ENCODE measurements at regions not wholly inside any gene's neighbourhood (a gene's known extent, or its start where the extent isn't known, plus 50 kb on each side); places are given as distances from the start of the nearest gene placed in this dataset.

- H3K9me3 ChIP-seq: no peaks in the 10 kb centered on the region
- no peak overlapping the region for H3K27ac ChIP-seq
- DNase-seq (ENCODE audit: low spot score): no peak
- H3K27me3 ChIP-seq (replicated peaks; ENCODE audit: insufficient read depth): no peaks in the 10 kb centered on the region
- H3K4me1 ChIP-seq (replicated peaks): no peaks in the 10 kb centered on the region
- intact Hi-C loops (cut with DNase I): no loop called here
- no peak overlapping the region for H3K4me3 ChIP-seq
- no peak for TF ChIP-seq POLR2AphosphoS5 (IDR thresholded peaks at IDR 0.05)
- TF ChIP-seq POLR2A (IDR thresholded peaks at IDR 0.05): no peak
- TF ChIP-seq, protein P1, sequence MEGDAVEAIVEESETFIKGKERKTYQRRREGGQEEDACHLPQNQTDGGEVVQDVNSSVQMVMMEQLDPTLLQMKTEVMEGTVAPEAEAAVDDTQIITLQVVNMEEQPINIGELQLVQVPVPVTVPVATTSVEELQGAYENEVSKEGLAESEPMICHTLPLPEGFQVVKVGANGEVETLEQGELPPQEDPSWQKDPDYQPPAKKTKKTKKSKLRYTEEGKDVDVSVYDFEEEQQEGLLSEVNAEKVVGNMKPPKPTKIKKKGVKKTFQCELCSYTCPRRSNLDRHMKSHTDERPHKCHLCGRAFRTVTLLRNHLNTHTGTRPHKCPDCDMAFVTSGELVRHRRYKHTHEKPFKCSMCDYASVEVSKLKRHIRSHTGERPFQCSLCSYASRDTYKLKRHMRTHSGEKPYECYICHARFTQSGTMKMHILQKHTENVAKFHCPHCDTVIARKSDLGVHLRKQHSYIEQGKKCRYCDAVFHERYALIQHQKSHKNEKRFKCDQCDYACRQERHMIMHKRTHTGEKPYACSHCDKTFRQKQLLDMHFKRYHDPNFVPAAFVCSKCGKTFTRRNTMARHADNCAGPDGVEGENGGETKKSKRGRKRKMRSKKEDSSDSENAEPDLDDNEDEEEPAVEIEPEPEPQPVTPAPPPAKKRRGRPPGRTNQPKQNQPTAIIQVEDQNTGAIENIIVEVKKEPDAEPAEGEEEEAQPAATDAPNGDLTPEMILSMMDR (IDR thresholded peaks at IDR 0.05): no peak
- no peaks in the 10 kb centered on the region for H3K36me3 ChIP-seq
Measured at GRCh38 chr5:136717917-136718316, 352.6 kb upstream of the TRPC7 start.

DNA sequence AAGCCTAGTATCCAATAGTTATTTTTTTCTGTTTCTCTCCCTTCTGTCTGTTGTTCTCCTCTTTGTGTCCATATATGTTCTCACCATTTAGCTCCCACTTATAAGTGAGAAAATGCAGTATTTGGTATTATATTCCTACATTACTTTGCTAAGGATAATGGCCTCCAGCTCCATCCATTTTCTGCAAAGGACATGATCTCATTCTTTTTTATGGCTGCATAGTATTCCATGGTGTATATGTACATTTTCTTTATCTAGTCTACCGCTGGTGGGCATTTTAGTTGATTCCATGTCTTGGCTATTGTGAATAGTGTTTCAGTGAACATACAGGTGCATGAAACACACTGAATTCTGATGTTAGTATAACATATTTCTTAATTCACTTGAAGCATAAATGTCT lies 348.9 kb upstream of the TRPC7 start:
- intact Hi-C loops (cut with DNase I): no loop called here
- TF ChIP-seq POLR2AphosphoS5 (IDR thresholded peaks at IDR 0.05) (no peak), POLR2A (IDR thresholded peaks at IDR 0.05) (no peak)
- TF ChIP-seq, protein P1 (IDR thresholded peaks at IDR 0.05): no peak
- H3K36me3 ChIP-seq: no peaks in the 10 kb centered on the region
- 93% methylated on average over 1 of the region's 1 CpG for WGBS
- no peaks in the 10 kb centered on the region for H3K4me1 ChIP-seq (replicated peaks)
- H3K9me3 ChIP-seq: no peaks in the 10 kb centered on the region
- no peak overlapping the region for H3K4me3 ChIP-seq
- H3K27me3 ChIP-seq (replicated peaks; ENCODE audit: insufficient read depth): no peaks in the 10 kb centered on the region
- no peak for DNase-seq (ENCODE audit: low spot score)
- no peak overlapping the region for H3K27ac ChIP-seq

DNA sequence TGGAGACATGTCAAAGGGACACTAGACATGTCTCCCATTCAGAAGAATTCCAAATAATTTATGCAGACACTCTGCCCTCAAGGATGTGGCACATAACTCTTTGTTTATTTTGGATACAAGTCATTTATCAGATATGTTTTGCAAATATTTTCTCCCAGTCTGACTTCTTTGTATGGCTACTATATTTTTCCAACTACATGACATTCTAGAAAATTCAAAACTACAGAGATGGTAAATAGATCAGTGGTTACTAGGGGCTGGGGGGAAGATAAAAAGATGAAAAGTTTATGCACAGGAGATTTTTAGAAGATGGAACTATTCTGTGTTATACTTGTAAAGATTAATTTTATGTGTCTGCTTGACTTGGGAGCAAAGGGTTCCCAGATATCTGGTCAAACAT lies 347.3 kb upstream of the TRPC7 start:
- no peak for DNase-seq (ENCODE audit: low spot score)
- Histone ChIP-seq H3K4me3 (no peak overlapping the region), H3K27ac (no peak overlapping the region), H3K36me3 (no peaks in the 10 kb centered on the region), H3K27me3 (replicated peaks; ENCODE audit: insufficient read depth) (no peaks in the 10 kb centered on the region), H3K4me1 (replicated peaks) (no peaks in the 10 kb centered on the region), H3K9me3 (no peaks in the 10 kb centered on the region)
- TF ChIP-seq POLR2AphosphoS5 (IDR thresholded peaks at IDR 0.05): no peak
- intact Hi-C loops (cut with DNase I): no loop called here

DNA sequence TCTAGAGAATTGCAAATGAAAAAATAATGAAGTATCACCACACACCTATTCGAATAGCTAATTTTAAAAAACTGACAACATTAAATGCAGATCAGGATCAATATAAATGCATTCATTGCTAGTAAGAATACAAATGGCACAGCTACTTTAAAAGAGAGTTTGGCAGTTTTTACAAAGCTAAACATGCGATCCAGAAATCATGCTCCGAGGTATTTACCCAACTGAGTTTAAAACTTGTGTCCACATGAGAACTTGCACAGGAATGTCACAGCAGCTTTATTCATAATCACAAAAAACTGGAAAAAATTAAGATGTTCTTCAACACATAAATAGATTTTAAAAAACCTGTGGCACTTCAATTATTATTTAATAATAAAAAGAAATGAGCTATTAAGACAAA lies 345.5 kb upstream of the TRPC7 start:
- no peaks in the 10 kb centered on the region for H3K4me1 ChIP-seq (replicated peaks)
- 50% methylated on average over 3 of the region's 3 CpGs for WGBS
- no peak for TF ChIP-seq POLR2A (IDR thresholded peaks at IDR 0.05)
- TF ChIP-seq POLR2AphosphoS5 (IDR thresholded peaks at IDR 0.05): no peak
- TF ChIP-seq, protein P1 (IDR thresholded peaks at IDR 0.05): no peak

DNA sequence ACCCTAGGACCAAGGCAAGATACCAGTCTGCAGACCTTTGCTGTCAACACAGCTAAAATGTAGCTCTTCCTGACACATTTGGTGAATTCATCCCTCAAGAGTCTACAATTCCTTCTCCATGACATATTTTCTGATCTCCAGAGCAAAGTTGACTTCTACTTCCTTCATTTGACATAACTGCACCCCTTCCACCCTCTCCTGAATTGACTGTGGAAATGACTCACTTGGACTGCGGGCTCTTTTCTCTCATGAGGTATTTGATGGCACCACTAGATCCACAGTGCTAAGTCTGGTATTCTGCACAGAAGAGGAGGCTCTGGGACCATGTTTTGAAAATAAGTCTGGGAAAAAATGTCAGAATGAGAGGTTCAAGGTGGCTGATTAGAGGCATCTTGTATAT lies 338.4 kb upstream of the TRPC7 start:
- H3K9me3 ChIP-seq: no peaks in the 10 kb centered on the region
- no peak for TF ChIP-seq POLR2AphosphoS5 (IDR thresholded peaks at IDR 0.05)
- TF ChIP-seq POLR2A (IDR thresholded peaks at IDR 0.05): no peak
- TF ChIP-seq, protein P1 (IDR thresholded peaks at IDR 0.05): no peak
- intact Hi-C loops (cut with DNase I): no loop called here
- H3K27ac ChIP-seq: no peak overlapping the region
- H3K36me3 ChIP-seq: no peaks in the 10 kb centered on the region
- no peak for DNase-seq (ENCODE audit: low spot score)
- H3K4me1 ChIP-seq (replicated peaks): no peaks in the 10 kb centered on the region
- H3K4me3 ChIP-seq: no peak overlapping the region
- 90% methylated on average over 1 of the region's 1 CpG for WGBS
- H3K27me3 ChIP-seq (replicated peaks; ENCODE audit: insufficient read depth): no peaks in the 10 kb centered on the region

More for the DNA sequence above, 345.5 kb upstream of the TRPC7 start:
- Histone ChIP-seq H3K27me3 (replicated peaks; ENCODE audit: insufficient read depth) (no peaks in the 10 kb centered on the region), H3K4me3 (no peak overlapping the region), H3K27ac (no peak overlapping the region), H3K36me3 (no peaks in the 10 kb centered on the region), H3K9me3 (no peaks in the 10 kb centered on the region)
- intact Hi-C loops (cut with DNase I): no loop called here
- no peak for DNase-seq (ENCODE audit: low spot score)

Measured in prostate gland (tissue), 2 donors.